IMR-90 (cell line): ENCODE measurements at regions not wholly inside any gene's neighbourhood (a gene's known extent, or its start where the extent isn't known, plus 50 kb on each side); places are given as distances from the start of the nearest gene placed in this dataset.

Source experiments
- ATAC-seq: fragments of 200-7000 bp; cut with Tn5 transposase; 2 replicates; pipeline ENCODE4 v1.9.1; 2020; ENCODE audit warnings: low read depth, mild to moderate bottlenecking, moderate library complexity
- BruUV-seq: library from RNA; stranded (reverse); fragments of 400-500 nt; replicated peaks from 2 replicates; lab custom pipeline; 2021; lab: Mats Ljungman, UMichigan
- CTCF ChIA-PET: fragments of 300-600 bp; formaldehyde crosslinking; extraction: SDS; loops from one replicate; lab custom pipeline; 2021; ENCODE audit warnings: antibody characterized with exemption; lab: Yijun Ruan, JAX
- POLR2A ChIA-PET: fragments of 300-600 bp; sonication (Branson Sonifier 250); formaldehyde crosslinking; loops from one replicate; lab custom pipeline; 2022; ENCODE audit warnings: antibody characterized with exemption; ENCODE audit not compliant: unreplicated experiment; lab: Charles Lee
- DNase-seq: peaks from one replicate; pipeline ENCODE4 v3.0.0; 2013
- H2AFZ ChIP-seq: replicated peaks from 2 replicates; pipeline ENCODE3; 2013; ENCODE audit warnings: low read length, mild to moderate bottlenecking; ENCODE audit not compliant: poor library complexity
- H2AK5ac ChIP-seq: 2 replicates; pipeline ENCODE4 v1.6.1; 2013; ENCODE audit warnings: low read depth, low read length, inconsistent platforms
- H2AK9ac ChIP-seq: replicated peaks from 2 replicates; pipeline ENCODE3; 2013; ENCODE audit warnings: mild to moderate bottlenecking, low read depth, low read length, moderate library complexity; ENCODE audit not compliant: poor library complexity
- H2BK120ac ChIP-seq: 2 replicates; pipeline ENCODE4 v1.6.1; 2013; ENCODE audit warnings: low read depth, low read length, inconsistent platforms
- H2BK15ac ChIP-seq: 3 replicates; pipeline ENCODE4 v1.6.1; 2013; ENCODE audit warnings: low read depth, low read length, inconsistent platforms
- H2BK20ac ChIP-seq: 2 replicates; pipeline ENCODE4 v1.6.1; 2013; ENCODE audit warnings: low read depth, mild to moderate bottlenecking, inconsistent platforms, low read length, moderate library complexity
- H2BK5ac ChIP-seq: 2 replicates; pipeline ENCODE4 v1.6.1; 2013; ENCODE audit warnings: mild to moderate bottlenecking, low read depth, low read length, inconsistent platforms; ENCODE audit not compliant: poor library complexity, severe bottlenecking
- H3K14ac ChIP-seq: replicated peaks from 2 replicates; pipeline ENCODE4 v1.6.1; 2013; ENCODE audit warnings: low read depth, low read length, inconsistent platforms
- H3K18ac ChIP-seq: 2 replicates; pipeline ENCODE4 v1.6.1; 2013; ENCODE audit warnings: low read depth, low read length, control low read depth
- H3K23ac ChIP-seq: 2 replicates; pipeline ENCODE4 v1.6.1; 2013; ENCODE audit warnings: low read depth, low read length, inconsistent platforms
- H3K27ac ChIP-seq: 2 replicates; pipeline ENCODE4 v1.5.1; 2013; ENCODE audit warnings: mild to moderate bottlenecking, control low read depth, low read length; ENCODE audit not compliant: insufficient read depth
- H3K27me3 ChIP-seq: 2 replicates; pipeline ENCODE4 v1.6.1; 2013; ENCODE audit warnings: low read length; ENCODE audit not compliant: control insufficient read depth, insufficient read depth
- H3K36me3 ChIP-seq: 2 replicates; pipeline ENCODE4 v1.6.1; 2013; ENCODE audit warnings: low read length, mixed read lengths; ENCODE audit not compliant: control insufficient read depth, insufficient read depth
- H3K4ac ChIP-seq: 2 replicates; pipeline ENCODE4 v1.6.1; 2013; ENCODE audit warnings: low read depth, low read length, inconsistent platforms
- H3K4me1 ChIP-seq: 2 replicates; pipeline ENCODE4 v1.6.1; 2013; ENCODE audit warnings: low read length, mixed read lengths; ENCODE audit not compliant: control insufficient read depth, insufficient read depth
- H3K4me2 ChIP-seq: 2 replicates; pipeline ENCODE4 v1.6.1; 2013; ENCODE audit warnings: low read depth, mild to moderate bottlenecking, control low read depth, low read length, moderate library complexity
- H3K4me3 ChIP-seq: 2 replicates; pipeline ENCODE4 v1.5.1; 2013; ENCODE audit warnings: low read depth, mild to moderate bottlenecking, control low read depth, low read length, moderate library complexity; ENCODE audit not compliant: insufficient read depth
- H3K56ac ChIP-seq: 2 replicates; pipeline ENCODE4 v1.6.1; 2013; ENCODE audit warnings: low read length, inconsistent platforms; ENCODE audit not compliant: insufficient read depth; ENCODE audit errors: extremely low read depth
- H3K79me1 ChIP-seq, 2 experiments: 2 replicates each; pipeline ENCODE4 v1.6.1; 2013; ENCODE audit warnings: low read length in 2 of 2, inconsistent platforms in 1 of 2, low read depth in 1 of 2
- H3K9ac ChIP-seq: 2 replicates; pipeline ENCODE4 v1.6.1; 2013; ENCODE audit warnings: low read depth, low read length, control low read depth
- H3K9me1 ChIP-seq: 2 replicates; pipeline ENCODE4 v1.6.1; 2013; ENCODE audit warnings: low read length, inconsistent platforms; ENCODE audit not compliant: insufficient read depth
- H3K9me3 ChIP-seq: 2 replicates; pipeline ENCODE4 v1.6.1; 2013; ENCODE audit warnings: low read length; ENCODE audit not compliant: control insufficient read depth, insufficient read depth
- H4K20me1 ChIP-seq: 2 replicates; pipeline ENCODE4 v1.6.1; 2013; ENCODE audit warnings: low read length, inconsistent platforms; ENCODE audit not compliant: insufficient read depth
- H4K5ac ChIP-seq: 2 replicates; pipeline ENCODE4 v1.6.1; 2013; ENCODE audit warnings: mild to moderate bottlenecking, low read depth, low read length, control low read depth
- H4K8ac ChIP-seq, 2 experiments: 2 replicates each; pipeline ENCODE4 v1.6.1; 2013; ENCODE audit warnings: low read depth in 2 of 2, low read length in 2 of 2, control low read depth in 1 of 2, inconsistent platforms in 1 of 2
- H4K91ac ChIP-seq: 2 replicates; pipeline ENCODE4 v1.6.1; 2013; ENCODE audit warnings: low read depth, low read length, inconsistent platforms; ENCODE audit not compliant: insufficient read depth
- CHD1 ChIP-seq: IDR thresholded peaks from 2 replicates; pipeline ENCODE4 v1.6.1; 2012; ENCODE audit warnings: low read depth, low read length, improper control_type of control experiment
- ELK1 ChIP-seq: fragments of 150-350 bp; IDR thresholded peaks from 2 replicates; pipeline ENCODE4 v1.6.1; 2016; ENCODE audit warnings: low read depth, mild to moderate bottlenecking, low read length, moderate library complexity, borderline replicate concordance
- MAFK ChIP-seq: IDR thresholded peaks from 2 replicates; pipeline ENCODE4 v1.6.1; 2012; ENCODE audit warnings: low read depth, low read length, improper control_type of control experiment
- MAZ ChIP-seq: IDR thresholded peaks from 2 replicates; pipeline ENCODE4 v1.6.1; 2012; ENCODE audit warnings: low read depth, mild to moderate bottlenecking, low read length, improper control_type of control experiment, moderate library complexity, borderline replicate concordance
- MXI1 ChIP-seq: IDR thresholded peaks from 2 replicates; pipeline ENCODE4 v1.6.1; 2012; ENCODE audit warnings: low read depth, mild to moderate bottlenecking, low read length, moderate library complexity, borderline replicate concordance
- NFE2L2 ChIP-seq: fragments of 150-350 bp; IDR thresholded peaks from 2 replicates; pipeline ENCODE4 v1.6.1; 2016; ENCODE audit warnings: low read depth, mild to moderate bottlenecking, low read length
- RCOR1 ChIP-seq: IDR thresholded peaks from 2 replicates; pipeline ENCODE4 v1.6.1; 2012; ENCODE audit warnings: mild to moderate bottlenecking, low read length, improper control_type of control experiment; ENCODE audit not compliant: insufficient replicate concordance
- SMC3 ChIP-seq: fragments of 150-350 bp; IDR thresholded peaks from 2 replicates; pipeline ENCODE4 v1.6.1; 2016; ENCODE audit warnings: low read depth, mild to moderate bottlenecking, antibody characterized with exemption, low read length, moderate library complexity
- WGBS, 2 experiments: methylation state at CpG; one replicate each; pipeline versions ENCODE4 v1.1.5 to v1.1.7; 2013; ENCODE audit warnings: missing lambda C conversion rate in 2 of 2; ENCODE audit not compliant: insufficient read length in 1 of 2; ENCODE audit errors: extremely low coverage in 2 of 2; 5-methylcytosine and 5-hydroxymethylcytosine counted together
- dilution Hi-C: fragments of 300-500 bp; cut with HindIII; formaldehyde crosslinking; loops from one replicate; pipeline ENCODE4 v1.14.3; 2018; ENCODE audit warnings: low sequenced_read_pairs; ENCODE audit not compliant: unreplicated experiment
- in situ Hi-C: fragments of 300-500 bp; cut with MboI; formaldehyde crosslinking; loops from 3 replicates; pipeline ENCODE4 v1.14.3; 2019; ENCODE audit warnings: low sequenced_read_pairs, inconsistent platforms, mixed read lengths
- intact Hi-C: fragments of 100-400 bp; cut with micrococcal nuclease; formaldehyde crosslinking; loops from 2 replicates; pipeline ENCODE4 v1.10.0; 2022

GRCh38 chr3:67875858-67876257, 221.4 kb upstream of the SUCLG2 start:
- ATAC-seq (no peak), DNase-seq (no peak)
- Histone ChIP-seq H4K8ac (no peak overlapping the region), H3K9ac (no peak overlapping the region), H3K18ac (no peak overlapping the region), H3K9me3 (no peaks in the 10 kb centered on the region), H4K20me1 (no peaks in the 10 kb centered on the region), H2BK120ac (no peak overlapping the region), H3K4me3 (no peak overlapping the region), H2AK9ac (no peak overlapping the region), H2BK15ac (no peak overlapping the region), H3K27ac (no peak overlapping the region), H2AK5ac (no peak overlapping the region), H3K79me1 (no peaks in the 10 kb centered on the region), H3K4me2 (no peak overlapping the region), H3K4me1 (no peaks in the 10 kb centered on the region), H3K14ac (no peak overlapping the region), H3K4ac (no peak overlapping the region), H2BK5ac (no peak overlapping the region), H3K27me3 (no peaks in the 10 kb centered on the region), H3K56ac (no peak overlapping the region), H3K36me3 (no peaks in the 10 kb centered on the region), H2AFZ (no peak overlapping the region), H2BK20ac (no peak overlapping the region), H3K23ac (no peak overlapping the region), H4K91ac (no peak overlapping the region), H4K5ac (no peak overlapping the region), H3K9me1 (no peaks in the 10 kb centered on the region)
- BruUV-seq: no TSS peak
- ChIA-PET POLR2A (no interaction called here), CTCF (interaction anchor here (0.6 to 1.0 kb wide), 2 partner anchors 9 to 13 kb away, joined by 3 read pairs; no protein-coding TSS in a partner anchor)
- intact Hi-C loops: no loop called here
- WGBS, 2 experiments: 37% methylated on average over 3 of the region's 3 CpGs; no CpG with 5 or more reads in 1 of the 2 experiments
- dilution Hi-C loops: no loop called here
- in situ Hi-C loops: no loop called here
- TF ChIP-seq CHD1 (no peak), RCOR1 (no peak), ELK1 (no peak), MAFK (no peak), NFE2L2 (no peak), MAZ (no peak), MXI1 (no peak), SMC3 (no peak)
